ENCODE measurements at regions not wholly inside any gene's neighbourhood (a gene's known extent, or its start where the extent isn't known, plus 50 kb on each side); places are given as distances from the start of the nearest gene placed in this dataset.

DNA sequence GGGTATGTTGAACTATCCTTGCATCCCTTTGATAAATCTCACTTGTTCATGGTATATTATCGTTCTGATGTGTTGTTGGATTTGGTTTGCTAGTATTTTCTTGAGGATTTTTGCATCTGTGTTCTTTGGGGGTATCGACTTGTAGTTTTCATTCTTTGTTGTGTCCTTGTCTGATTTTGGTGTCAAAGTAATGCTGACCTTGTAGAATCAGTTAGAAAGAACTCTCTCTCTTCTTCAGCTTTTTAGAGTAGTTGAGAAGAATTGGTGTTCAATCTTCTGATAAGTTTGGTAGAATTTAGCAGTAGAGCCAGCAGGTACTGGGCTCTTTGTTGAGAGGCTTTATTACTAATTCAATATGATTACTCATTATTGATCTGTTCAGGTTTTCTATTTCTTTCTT is 707.2 kb upstream of the LRFN5 start:
- DNase-seq (ENCODE audit: low read depth) = no peak

DNA sequence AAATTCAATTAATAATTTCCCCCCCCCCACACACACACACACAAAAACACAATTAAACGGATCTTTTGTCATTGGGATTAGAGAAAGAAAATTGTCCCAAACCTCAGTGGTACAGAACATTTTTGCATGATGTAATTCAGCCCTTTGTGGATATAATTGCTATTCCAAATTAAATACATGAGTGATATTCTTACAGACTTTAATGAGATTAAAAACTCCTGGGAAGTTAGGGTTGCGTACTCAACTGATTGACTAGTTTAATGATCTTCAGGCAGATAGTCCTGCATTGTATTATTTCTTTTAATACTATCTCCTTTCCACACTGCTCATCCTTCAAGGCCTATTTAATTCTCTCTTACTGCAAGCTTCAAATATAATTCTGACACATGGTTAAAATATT is 711.8 kb upstream of the LRFN5 start:
- DNase-seq (ENCODE audit: low read depth) = no peak

DNA sequence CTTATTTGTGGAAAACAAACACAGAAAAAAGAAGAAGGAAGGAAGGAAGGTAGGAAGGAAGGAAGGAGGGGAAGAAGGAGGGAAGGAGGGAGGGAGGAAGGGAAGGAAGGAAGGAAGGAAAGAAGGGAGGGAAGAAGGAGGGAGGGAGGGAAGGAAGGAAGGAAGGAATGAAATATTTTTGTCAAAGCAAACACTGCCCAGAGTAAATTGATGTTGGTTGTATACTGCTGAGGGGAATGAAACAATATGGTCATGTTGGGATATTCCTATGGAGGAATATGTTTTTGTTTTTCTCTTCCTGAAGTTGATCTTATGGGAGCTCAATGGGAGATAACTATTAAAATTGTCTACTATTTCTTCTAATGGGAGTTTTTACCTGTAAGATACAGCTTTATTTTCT is 717.5 kb upstream of the LRFN5 start:
- DNase-seq (ENCODE audit: low read depth) = no peak

DNA sequence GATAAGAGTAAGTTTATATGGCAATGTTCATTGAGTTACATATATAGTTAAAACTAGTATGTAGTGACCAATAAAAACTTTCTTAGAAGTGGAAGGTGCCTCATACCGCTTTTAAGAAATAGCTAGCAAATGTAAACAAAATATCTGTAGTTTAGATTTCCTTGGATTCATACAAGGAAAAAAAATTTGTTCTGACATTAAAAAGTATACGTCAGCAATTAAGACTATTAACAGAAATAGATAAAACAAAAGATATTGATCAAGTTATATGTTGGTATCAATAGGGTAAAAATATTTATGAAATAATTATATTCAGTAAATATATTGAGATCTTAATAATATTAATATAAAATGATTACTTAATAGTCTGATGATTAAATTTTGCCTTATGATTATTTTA is 718.8 kb upstream of the LRFN5 start:
- DNase-seq (ENCODE audit: low read depth) = no peak

DNA sequence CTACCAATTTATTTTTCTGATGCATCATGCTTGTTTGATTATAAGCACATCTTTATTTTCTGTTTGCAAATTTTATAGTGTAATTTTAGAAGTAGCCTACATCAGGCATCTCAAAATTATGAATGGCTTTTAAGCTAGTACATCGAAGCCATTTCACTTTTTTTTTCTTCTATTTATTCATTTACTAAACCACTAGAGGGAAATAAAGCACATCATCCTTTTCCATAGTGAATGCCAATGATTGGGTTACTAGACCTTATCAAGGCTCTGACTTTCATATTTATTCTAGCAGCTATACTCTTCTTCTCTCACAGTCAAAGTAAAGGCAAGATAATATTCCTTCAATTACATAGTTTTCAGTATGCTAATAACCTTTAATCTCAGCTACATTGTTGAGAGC is 736.4 kb upstream of the LRFN5 start:
- DNase-seq (ENCODE audit: low read depth) = no peak

DNA sequence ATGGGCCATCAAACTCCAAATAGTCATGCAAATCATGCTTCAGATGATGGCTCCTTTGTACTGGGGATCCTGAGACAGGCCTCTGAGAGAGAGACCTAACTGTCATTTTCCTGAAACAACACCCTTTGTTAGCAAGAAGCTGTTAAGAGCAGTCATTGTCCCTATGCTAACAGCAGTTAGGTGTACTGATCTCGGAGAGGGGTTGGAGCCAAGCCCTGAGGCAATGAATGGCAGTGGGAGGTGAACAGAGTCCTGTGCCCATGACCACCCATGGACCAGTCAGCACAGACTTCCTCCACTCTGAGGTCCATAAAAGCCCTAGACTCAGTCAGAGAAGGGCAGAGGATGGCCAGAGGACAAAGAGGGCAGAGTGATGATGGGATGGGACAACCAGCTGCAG is 747.6 kb upstream of the LRFN5 start:
- no peak for DNase-seq (ENCODE audit: low read depth)

DNA sequence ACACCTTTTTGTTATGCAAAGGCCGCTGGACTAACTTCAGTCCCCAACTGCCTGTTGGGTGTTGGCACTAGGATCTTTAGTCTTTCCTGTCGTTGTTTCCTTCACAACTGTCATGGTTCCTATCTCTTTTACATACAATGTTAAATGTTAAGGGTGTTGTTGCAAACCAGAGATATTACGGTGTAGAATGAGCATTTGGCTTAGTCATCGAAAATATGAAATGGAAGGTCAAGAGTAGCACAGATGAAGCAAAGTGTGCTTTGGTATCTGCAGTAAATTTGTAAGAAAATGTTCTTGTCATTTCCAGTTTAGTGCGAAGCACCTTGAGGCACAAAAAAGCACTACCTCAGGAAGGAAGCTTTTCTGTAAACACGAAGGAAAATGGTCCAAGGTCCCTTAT is 751.3 kb upstream of the LRFN5 start:
- DNase-seq (ENCODE audit: low read depth) = no peak

DNA sequence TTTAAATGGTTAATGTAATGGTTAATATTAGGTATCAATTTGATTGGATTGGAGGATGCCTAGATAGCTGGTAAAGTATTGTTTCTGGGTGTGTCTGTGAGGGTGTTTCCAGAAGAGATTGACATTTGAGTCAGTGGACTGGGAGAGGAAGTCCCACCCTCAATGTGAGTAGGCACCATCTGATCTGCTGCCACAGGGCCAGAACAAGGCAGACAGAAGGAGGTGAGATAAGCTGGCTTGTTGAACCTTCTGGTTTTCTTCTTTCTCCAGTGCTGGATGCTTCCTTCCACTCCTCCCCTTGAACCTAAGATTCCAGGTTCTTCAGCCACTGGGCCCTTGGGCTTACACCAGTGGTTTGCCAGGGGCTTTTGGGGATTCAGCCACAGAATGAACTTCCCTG is 756.5 kb upstream of the LRFN5 start:
- no peak for DNase-seq (ENCODE audit: low read depth)

DNA sequence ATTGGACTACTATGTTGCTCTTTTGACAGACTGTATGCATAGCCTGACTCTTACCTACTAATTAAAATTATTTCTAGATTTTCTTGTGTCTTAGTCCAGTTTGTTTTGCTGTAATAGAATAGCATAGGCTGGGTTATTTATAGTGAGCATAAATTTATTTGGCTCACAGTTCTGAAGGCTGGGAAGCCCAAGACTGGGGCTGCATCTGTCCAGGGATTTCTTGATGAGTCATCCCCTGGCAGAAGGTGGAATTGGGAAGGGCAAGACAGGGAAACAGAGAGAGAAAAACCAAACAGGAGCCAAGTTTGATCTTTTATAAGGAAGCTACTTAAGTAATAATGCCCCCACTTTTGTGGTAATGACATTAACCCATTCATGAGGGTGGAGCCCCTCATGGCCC is 759.2 kb upstream of the LRFN5 start:
- DNase-seq (ENCODE audit: low read depth) = no peak

DNA sequence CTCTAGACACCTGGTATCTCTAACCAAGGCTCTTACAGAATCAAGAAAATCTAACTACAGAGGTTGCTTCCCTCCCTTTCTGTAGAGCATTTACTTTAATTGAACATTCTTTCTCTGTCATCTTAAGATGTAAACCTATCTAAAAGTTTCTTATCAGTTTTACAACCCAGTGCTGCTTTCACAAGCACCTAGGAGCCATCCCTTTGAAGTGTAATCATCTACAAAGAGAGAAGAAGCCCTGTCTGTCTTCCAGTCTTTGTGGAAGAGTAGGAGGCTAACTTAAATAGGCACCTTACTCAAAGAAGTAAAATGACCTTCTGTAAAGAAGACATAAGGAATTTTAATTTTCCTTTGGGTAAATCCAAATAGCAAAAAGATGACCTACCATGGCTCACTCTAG is 763.9 kb upstream of the LRFN5 start:
- no peak for DNase-seq (ENCODE audit: low read depth)

DNA sequence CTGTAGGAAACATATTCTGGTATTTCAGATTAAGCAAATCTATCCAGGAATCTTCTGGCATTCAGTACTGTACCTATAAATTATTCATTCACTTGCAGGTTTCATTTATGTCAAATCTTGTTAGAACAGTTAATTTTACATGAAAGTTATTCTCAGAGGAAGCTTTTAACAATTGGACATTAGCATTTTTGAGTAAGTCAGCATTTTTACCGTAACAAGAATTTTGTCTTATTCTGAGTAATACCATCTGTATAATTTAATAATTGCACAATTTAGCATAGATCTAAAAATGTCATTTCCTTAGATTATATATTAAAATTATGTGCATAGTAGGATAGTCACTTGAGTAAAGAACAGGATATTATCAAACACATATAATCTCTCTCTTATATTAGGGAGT is 764.8 kb upstream of the LRFN5 start:
- no peak for DNase-seq (ENCODE audit: low read depth)

DNA sequence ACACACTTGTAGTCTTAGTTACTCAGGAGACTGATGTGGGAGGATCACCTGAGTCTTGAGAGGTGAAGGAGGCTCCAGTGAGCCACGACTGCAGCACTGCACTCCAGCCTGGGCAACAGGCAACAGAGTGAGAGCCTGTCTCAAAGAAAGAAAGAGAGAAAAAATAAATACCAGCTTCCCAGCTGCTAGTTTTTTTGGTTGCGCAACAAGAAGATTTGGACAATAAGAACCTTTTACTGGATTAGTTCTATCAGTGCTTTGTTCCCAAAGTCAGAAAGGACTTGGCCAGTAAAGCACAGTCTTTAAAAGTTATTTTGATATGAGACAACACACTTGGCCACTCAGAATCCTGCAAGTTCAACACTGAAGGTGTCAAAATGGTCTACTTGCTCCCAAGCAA is 768.1 kb upstream of the LRFN5 start:
- DNase-seq (ENCODE audit: low read depth) = no peak

DNA sequence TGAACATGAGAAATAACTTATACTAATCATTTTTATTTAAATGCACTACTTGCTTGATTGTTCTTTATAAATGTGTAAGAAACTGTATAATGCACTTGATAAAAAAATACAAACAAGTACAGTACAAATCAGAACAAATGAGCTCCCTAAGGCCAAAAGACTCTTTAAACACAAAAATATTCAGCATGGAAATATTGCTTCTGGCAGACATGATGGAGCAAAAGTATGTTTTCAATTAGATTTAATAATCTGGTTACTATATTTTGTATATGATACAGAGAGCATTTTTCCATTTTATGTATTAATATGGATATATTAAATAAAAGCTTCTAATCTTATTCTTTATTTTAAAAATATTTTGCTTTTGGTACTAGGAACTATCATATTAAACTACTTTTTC is 800.2 kb upstream of the LRFN5 start:
- no peak for DNase-seq (ENCODE audit: low read depth)

DNA sequence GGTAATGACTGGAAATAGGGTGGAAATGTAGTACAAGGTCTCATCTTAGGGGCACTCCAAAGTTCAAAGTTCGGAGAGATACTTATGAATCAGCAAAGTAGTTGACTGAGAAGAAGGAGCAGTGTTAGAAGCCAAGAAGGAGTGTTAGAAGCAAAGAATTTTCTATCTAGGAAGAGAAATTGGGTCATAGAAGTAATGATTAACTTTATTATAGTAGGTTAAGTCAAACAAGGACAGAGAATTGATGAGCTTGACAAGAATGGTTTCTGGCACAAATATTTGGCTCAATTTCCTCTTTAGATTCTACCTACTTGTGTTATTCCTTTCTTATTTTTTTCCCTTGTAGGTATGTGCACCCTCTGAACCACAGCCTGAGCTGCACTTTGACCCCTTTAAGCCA is 810.5 kb upstream of the LRFN5 start:
- DNase-seq (ENCODE audit: low read depth) = no peak

DNA sequence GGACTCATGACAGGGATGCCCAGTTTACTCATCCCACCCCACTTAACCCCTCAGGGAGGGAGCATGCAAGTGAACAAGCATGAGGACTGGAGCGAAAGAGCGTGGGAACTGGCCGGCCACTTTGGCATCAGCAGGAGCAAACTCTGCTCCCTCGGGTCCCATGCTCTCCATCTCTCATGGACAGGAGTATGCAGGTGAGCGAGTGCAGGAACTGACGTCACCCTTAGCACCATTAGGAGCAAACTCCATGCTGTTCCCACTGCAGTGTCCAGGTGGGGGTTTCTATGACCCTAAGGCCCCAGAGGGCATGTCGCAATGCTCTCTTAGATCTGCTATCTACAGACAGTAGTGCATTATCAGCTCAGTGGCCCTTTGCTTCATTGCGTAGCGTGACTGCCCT is 821.8 kb upstream of the LRFN5 start:
- DNase-seq (ENCODE audit: low read depth) = no peak

DNA sequence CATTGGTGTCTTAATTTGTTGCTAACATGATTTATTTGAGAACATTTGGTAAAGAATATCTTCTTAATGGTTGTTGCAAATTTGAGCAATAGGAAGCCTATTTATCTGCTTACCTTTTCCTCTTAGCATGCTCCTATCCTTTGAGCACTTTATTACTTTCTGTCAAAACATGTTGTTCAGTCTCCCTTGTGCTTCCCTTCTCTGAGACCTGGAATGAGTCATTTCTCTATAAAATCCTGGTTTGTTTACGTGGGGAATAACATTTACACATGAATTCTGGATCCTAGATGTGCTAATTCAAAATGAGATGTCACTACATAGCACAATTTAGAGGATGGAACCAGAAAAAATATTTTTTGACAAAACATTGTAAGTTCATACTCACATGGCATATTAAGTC is 844.0 kb upstream of the LRFN5 start:
- no peak for DNase-seq (ENCODE audit: low read depth)

DNA sequence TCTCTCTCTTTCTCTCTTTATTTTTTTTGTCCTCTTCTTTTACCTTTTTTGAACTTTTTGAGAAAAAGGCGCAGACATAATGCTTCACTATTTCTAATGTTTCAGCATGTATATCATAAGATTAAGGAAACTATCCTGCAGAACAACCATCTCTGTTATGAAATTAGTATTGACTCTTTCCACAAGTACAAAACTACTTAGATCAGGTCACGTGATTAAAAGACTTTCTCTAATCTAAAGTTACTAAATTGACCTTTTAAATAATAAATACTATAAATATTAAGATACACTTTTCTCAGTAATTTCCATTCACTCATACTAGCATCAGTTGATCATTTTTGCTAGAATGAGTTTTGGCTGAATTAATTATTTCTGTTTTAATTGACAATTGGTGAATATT is 844.5 kb upstream of the LRFN5 start:
- DNase-seq (ENCODE audit: low read depth) = no peak

DNA sequence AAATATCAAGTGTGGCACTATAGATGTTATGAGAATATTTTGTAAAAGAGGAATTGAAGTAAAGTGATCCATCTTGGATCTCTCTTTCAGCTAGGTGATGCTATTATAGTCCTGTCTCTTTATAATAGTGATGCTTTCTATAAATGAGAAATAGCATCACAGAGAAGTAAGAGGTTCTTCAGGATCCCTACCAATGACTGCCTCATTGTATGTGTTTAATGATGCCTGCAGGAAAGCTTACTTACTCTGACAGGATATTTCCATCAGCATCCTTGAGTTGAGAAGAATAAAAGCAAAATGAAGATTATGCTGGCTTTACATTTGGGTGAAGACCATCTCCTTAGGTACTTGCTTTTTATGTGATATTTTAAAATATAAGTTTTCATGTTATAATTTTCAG is 846.0 kb upstream of the LRFN5 start:
- DNase-seq (ENCODE audit: low read depth) = no peak

DNA sequence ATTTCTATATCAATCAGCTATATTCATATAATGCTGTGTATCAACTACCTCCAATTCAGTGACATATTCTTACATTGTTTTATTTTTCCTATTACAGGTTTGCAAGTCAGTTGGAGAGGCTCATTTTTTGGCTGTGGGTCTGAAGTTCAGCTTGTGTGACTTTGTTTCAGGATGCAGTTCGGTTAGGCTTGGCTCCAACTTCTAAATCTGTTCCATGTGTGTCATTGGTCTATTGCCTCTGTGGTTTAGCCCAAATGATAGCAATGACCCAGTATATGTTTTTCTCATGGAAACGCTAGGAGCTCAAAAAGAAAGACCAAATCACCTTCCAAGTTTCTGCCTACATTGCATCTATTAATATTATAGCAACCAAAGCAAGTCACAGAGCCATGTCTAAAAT is 848.6 kb upstream of the LRFN5 start:
- DNase-seq (ENCODE audit: low read depth) = no peak

DNA sequence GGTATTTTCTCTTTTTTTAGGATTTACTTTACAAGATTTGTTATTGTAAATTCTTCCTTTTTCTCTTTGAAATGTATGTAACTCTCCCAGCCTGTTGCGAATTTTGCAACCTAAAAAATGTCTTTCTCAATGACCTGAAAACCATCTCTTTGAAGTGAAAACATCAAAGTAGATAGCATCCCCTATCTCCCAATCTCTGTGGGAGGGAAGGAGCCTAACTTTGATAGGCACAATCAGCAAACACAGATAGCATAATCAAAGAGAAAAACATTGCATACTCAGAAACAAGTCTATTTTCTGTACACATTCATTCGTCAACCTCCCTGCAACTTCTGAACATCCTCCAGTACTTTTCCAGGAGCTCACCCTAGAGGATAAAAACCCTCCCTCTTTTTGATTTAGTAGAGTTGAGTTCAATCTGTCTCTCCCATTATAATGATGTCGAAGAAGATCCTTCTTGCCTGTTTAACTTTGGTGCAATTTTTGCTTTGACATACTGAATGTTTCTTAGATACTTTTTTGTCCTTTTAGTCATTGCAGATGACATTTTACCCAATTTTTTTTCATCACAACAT is 849.2 kb upstream of the LRFN5 start:
- no peak for DNase-seq (ENCODE audit: low read depth)

DNA sequence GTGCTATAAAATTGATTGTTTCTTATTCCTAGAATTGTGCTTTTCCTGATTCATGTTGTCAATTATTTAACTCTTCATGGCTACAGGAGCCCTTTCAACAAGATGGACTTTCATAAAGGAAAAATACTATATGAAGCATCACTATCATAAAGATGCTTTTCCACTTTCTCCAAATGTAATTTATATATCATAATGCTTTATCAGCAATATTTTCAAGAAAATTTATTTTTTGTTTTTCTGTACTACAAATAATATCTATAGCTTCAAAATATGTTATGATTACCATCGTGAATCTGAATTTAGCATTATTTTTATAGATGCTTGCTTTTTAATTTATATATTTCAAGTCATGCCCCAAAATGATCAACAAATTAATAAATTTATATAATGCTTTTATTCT is 873.5 kb upstream of the LRFN5 start:
- no peak for DNase-seq (ENCODE audit: low read depth)

DNA sequence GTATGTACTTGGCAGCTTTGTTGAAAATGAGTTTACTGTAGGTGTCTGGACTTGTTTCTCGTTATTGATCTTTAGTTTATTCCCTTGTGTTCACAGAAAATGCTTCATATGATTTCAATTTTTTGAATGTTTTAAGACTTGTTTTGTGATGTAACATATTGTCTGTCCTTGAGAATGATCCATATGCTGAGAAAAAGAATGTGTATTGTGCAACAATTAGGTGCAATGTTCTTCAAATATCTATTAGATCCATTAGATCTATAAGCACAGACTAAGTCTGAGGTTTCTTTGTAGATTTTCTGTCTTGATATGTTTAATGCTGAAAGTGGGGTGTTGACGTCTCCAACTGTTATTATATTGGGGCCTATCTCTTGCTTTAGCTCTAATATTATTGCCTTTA is 879.6 kb upstream of the LRFN5 start:
- DNase-seq (ENCODE audit: low read depth) = no peak

DNA sequence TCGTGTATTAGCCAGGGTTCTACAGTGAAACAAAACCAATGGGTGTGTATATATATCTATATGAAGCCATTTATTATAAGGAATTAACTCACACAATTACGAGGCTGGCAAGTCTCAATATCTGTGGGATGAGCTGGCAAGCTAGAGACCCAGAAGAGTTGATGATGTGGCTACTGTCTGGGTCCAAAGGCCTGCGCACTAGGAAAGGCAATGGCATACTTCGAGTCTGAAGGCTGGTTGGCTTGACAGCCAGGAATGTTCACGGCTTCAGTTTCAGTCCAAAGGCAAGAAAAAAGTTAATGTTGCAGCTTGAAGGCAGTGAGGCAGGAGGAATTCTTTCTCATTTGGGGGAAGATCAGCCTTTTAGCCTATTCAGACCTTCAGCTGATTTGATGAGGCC is 893.3 kb upstream of the LRFN5 start:
- DNase-seq (ENCODE audit: low read depth) = no peak

DNA sequence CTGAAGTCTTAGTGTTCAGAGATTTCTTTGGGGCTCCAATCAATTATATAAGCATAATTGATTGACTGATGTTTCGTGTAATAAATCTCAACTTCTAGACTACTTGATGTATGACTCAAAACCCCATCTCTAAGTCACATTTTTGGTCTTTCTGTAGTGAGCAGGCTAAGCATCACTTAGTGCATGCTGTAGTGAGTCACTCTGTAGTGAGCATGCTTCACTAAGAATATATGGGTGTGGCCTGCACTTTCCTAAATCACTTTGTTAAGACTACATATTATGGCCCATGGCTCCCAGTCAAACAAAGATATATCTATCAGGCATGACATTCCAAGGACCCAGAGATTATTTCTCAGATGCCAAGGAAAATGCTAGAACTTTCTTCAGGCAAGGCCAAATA is 909.4 kb upstream of the LRFN5 start:
- no peak for DNase-seq (ENCODE audit: low read depth)

DNA sequence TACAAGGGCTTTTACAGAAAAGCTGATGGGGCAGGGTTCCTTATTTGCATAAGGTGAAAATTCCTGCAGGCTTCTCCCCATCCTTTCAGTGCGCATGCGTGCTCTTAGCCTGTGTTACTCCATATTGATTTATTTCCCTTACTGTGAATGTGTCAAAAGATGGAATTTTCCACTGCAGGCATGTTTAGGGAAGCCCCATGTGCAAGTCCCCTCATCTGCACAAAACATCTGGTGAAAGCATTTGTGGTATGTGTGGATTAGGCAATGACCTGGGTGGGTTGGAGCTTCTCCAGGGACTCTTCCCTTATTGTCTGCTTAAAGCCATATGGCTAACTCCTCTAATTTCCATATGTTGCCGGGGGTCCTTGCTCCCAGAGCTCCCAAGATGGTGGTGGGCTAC is 912.7 kb upstream of the LRFN5 start:
- no peak for DNase-seq (ENCODE audit: low read depth)

Measured in HS-27A (cell line).